Common myeloid progenitor, CD34-positive (primary cell): ENCODE measurements at regions not wholly inside any gene's neighbourhood (a gene's known extent, or its start where the extent isn't known, plus 50 kb on each side); places are given as distances from the start of the nearest gene placed in this dataset.

Source experiments
- CTCF ChIA-PET: fragments of 350-600 bp; sonication (Branson Sonifier 250); formaldehyde crosslinking; loops from one replicate; lab custom pipeline; 2021; ENCODE audit warnings: antibody characterized with exemption; lab: Charles Lee
- POLR2A ChIA-PET: fragments of 350-600 bp; sonication (Branson Sonifier 250); formaldehyde crosslinking; loops from one replicate; lab custom pipeline; 2021; ENCODE audit warnings: antibody characterized with exemption; lab: Charles Lee
- DNase-seq, 3 donors: peaks; one replicate each; pipeline versions ENCODE4 v3.0.0 to v3.0.0-alpha.2; 2013
- H3K27ac ChIP-seq, 2 experiments: 1 replicate in 1 of 2; 2 replicates in 1 of 2; pipeline ENCODE4 v1.7.0; 2013; ENCODE audit warnings: inconsistent platforms in 2 of 2, low read length in 2 of 2, mild to moderate bottlenecking in 2 of 2, low read depth in 1 of 2, moderate library complexity in 1 of 2; ENCODE audit not compliant: severe bottlenecking in 2 of 2, insufficient read depth in 1 of 2, poor library complexity in 1 of 2
- H3K27me3 ChIP-seq, 5 experiments: replicated peaks in 2 of 5; 1 replicate in 3 of 5; 2 replicates in 2 of 5; pipeline versions ENCODE4 v1.6.1 to v1.7.0; 2013; ENCODE audit warnings: low read length in 4 of 5, mild to moderate bottlenecking in 2 of 5, moderate library complexity in 2 of 5, inconsistent platforms in 1 of 5; ENCODE audit not compliant: insufficient read depth in 5 of 5, control insufficient read depth in 4 of 5
- H3K36me3 ChIP-seq, 4 experiments: 1 replicate in 2 of 4; 2 replicates in 2 of 4; pipeline versions ENCODE4 v1.6.1 to v1.7.0; 2013; ENCODE audit warnings: low read length in 3 of 4, control low read depth in 1 of 4, mild to moderate bottlenecking in 1 of 4; ENCODE audit not compliant: control insufficient read depth in 4 of 4, insufficient read depth in 4 of 4
- H3K4me1 ChIP-seq, 4 experiments: 1 replicate in 3 of 4; 2 replicates in 1 of 4; pipeline versions ENCODE4 v1.6.1 to v1.7.1; 2013; ENCODE audit warnings: low read length in 3 of 4, mild to moderate bottlenecking in 3 of 4, control low read depth in 1 of 4, inconsistent platforms in 1 of 4, moderate library complexity in 1 of 4; ENCODE audit not compliant: control insufficient read depth in 4 of 4, insufficient read depth in 4 of 4; ENCODE audit errors: control extremely low read depth in 1 of 4
- H3K4me3 ChIP-seq, 7 experiments: 1 replicate in 4 of 7; 2 replicates in 3 of 7; pipeline versions ENCODE4 v1.5.1 to v1.7.0; 2013; ENCODE audit warnings: mild to moderate bottlenecking in 7 of 7, low read length in 6 of 7, moderate library complexity in 6 of 7, inconsistent platforms in 2 of 7, low read depth in 2 of 7, control low read depth in 1 of 7; ENCODE audit not compliant: insufficient read depth in 4 of 7, control insufficient read depth in 1 of 7; ENCODE audit errors: extremely low read depth in 1 of 7
- H3K9me3 ChIP-seq, 5 experiments: 1 replicate in 4 of 5; 2 replicates in 1 of 5; pipeline versions ENCODE4 v1.6.1 to v1.7.1; 2013; ENCODE audit warnings: low read length in 4 of 5, mild to moderate bottlenecking in 2 of 5, inconsistent platforms in 1 of 5, low read depth in 1 of 5, moderate library complexity in 1 of 5; ENCODE audit not compliant: control insufficient read depth in 4 of 5, insufficient read depth in 2 of 5; ENCODE audit errors: control extremely low read depth in 1 of 5
- WGBS: methylation state at CpG from one replicate; pipeline ENCODE4 v1.1.5; 2013; ENCODE audit not compliant: insufficient coverage; 5-methylcytosine and 5-hydroxymethylcytosine counted together

DNA sequence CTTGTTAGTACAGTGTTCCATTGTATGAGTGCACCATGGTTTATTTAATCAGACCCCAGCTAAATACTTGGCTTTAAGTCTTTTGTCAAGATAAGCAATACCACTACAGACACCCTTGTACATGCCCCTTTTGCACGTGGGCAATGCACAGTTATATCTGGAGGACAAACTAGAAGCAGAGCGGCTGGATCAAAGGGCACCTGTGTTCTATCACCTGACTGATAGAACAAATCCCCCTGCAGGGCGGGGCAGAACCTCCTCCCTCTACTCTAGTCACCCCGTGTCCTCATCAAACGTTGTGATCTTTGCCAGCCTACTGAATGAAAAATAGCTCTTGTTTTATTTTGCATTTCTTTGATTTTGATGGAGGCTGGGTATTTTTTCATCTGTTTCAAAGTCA, 314.9 kb downstream of the TLE3 start:
- H3K4me1 ChIP-seq = peaks cover 0 to 20% (median 9%) of the 10 kb centered on the region in 4 experiments
- no peak overlapping the region for H3K4me3 ChIP-seq
- H3K27ac ChIP-seq = no peak overlapping the region
- CTCF ChIA-PET = interaction anchor here (1.4 kb wide), 1 partner anchor 31 kb away, joined by 3 read pairs; no protein-coding TSS in a partner anchor
- no peaks in the 10 kb centered on the region for H3K9me3 ChIP-seq
- 100% methylated on average over 2 of the region's 5 CpGs for WGBS
- H3K36me3 ChIP-seq = no peaks in the 10 kb centered on the region
- H3K27me3 ChIP-seq = no peaks in the 10 kb centered on the region
- DNase-seq = no peak
- POLR2A ChIA-PET = no interaction called here

DNA sequence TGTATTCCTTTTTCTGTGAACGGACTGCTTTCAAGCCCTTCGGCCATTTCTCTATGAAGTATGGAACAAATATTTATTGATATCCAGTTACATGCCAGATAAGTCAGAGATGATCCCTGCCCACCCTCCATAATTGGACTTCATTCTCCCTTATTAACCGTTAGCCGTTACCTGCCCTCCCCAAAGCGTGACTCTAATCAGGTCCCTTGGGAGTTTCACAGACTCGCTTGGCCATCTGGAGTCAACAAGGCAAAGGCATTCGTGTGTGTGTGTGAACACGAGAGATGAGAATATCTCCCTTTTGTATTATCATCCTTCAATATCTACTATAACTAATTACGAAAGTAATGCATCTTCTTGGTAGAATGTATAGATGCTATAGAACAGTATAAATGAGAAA, 314.5 kb downstream of the TLE3 start:
- Histone ChIP-seq H3K36me3 (no peaks in the 10 kb centered on the region), H3K4me3 (no peak overlapping the region), H3K9me3 (no peaks in the 10 kb centered on the region), H3K27ac (no peak overlapping the region), H3K27me3 (no peaks in the 10 kb centered on the region), H3K4me1 (peaks cover 0 to 20% (median 9%) of the 10 kb centered on the region in 4 experiments)
- DNase-seq = no peak
- POLR2A ChIA-PET = no interaction called here
- CTCF ChIA-PET = no interaction called here
- no CpG with 5 or more reads among the region's 9 CpGs for WGBS

DNA sequence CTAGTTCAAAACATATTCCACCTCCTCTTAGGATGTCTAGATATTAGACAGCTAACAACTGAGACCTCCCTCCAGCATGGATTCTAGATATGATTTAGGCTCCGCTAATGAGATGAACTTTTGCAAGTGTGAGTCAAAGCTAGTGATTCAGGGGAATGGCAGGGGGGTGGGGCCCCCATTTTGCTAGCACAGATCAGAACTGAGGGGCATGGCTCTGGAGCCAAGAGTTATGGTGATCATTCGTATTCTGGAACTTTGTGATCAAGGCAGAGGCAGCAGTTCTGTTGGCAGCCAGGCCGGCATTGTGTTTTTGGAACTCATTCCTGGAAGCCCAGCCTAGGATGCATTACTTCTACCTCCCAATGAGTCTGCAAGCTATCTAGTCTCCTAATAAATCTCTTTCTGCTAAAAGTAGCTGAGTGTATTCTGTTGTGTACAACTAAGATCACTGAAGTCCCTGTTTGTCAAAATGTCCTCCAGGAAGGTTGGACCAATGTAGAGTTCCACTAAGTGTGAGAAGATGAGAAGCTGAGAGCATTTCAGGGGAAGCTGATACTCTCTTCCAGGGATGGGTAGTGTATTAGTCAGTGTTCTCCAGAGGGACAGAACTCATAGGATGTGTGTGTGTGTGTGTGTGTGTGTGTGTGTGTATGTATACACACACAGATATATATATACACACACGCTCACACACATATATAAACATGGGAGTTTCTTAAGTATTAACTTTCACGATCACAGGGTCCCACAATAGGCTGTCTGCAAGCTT, 312.7 kb downstream of the TLE3 start:
- 87% methylated on average over 3 of the region's 5 CpGs for WGBS
- Histone ChIP-seq H3K4me3 (no peak overlapping the region), H3K9me3 (no peaks in the 10 kb centered on the region), H3K36me3 (no peaks in the 10 kb centered on the region), H3K4me1 (peaks cover 0 to 20% (median 9%) of the 10 kb centered on the region in 4 experiments), H3K27me3 (no peaks in the 10 kb centered on the region), H3K27ac (no peak overlapping the region)
- DNase-seq = no peak
- ChIA-PET POLR2A (interaction anchor here (0.7 kb wide), 1 partner anchor 71 kb away, joined by 3 read pairs; no protein-coding TSS in a partner anchor), CTCF (no interaction called here)

DNA sequence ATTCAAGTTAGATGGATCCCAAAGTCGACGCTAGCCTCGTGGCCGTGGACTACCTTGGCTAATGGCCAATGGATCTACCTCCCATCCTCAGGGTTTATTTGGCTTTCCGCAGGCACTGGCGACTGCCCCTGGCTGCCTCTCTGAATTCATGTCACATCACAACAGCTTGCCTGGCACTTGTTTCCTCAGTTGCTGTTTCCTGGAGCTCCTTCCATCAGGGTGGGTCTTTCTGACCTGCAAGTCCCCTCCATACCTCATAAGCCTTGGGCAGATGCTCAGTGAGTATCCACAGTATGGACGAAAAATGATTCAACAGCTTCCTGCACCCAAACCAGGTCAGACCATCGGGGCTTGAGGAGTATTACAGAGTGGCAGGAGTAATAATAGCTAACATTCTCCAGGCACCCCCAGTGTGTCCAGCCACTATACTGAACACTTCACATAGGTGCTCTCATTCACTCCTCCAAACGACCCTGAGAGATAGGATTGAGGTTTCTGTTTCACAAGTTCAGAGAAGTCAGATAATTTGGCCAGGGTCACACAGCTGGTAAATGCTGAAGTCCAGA, 311.5 kb downstream of the TLE3 start:
- POLR2A ChIA-PET = no interaction called here
- H3K27me3 ChIP-seq = no peaks in the 10 kb centered on the region
- H3K4me3 ChIP-seq = no peak overlapping the region
- H3K36me3 ChIP-seq = no peaks in the 10 kb centered on the region
- H3K9me3 ChIP-seq = peaks cover 0 to 2% (median under 1%) of the 10 kb centered on the region in 5 experiments
- 94% methylated on average over 8 of the region's 9 CpGs for WGBS
- DNase-seq = no peak
- H3K27ac ChIP-seq = no peak overlapping the region
- CTCF ChIA-PET = interaction anchor here (0.9 kb wide), 1 partner anchor 23 kb away, joined by 3 read pairs; no protein-coding TSS in a partner anchor
- peaks cover 0 to 10% (median 5%) of the 10 kb centered on the region in 4 experiments for H3K4me1 ChIP-seq

DNA sequence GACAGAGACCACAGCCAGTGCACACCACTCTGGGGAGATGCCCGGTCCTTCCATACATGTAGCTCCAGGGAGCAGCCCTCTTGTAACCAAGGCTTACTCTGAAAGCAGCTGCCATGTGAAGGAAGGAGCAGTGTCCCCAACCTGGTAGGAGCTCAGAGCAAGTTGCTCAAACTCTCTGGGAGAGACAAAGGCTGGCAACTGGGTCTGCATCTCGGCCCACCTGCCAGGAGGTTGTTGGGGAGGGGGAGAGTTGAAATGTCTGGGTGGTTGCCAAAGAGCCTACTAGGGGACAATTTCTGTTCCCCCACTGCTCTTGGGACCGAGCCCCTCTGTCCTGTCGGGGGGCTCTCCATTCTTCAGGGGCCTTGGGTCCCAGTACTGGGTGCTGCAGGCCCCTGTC, 309.9 kb downstream of the TLE3 start:
- DNase-seq = no peak
- Histone ChIP-seq H3K36me3 (no peaks in the 10 kb centered on the region), H3K27ac (no peak overlapping the region), H3K27me3 (no peaks in the 10 kb centered on the region), H3K4me1 (no peaks in the 10 kb centered on the region), H3K9me3 (peaks cover 0 to 7% (median 3%) of the 10 kb centered on the region in 5 experiments), H3K4me3 (no peak overlapping the region)
- POLR2A ChIA-PET = no interaction called here
- CTCF ChIA-PET = no interaction called here
- 98% methylated on average over 4 of the region's 4 CpGs for WGBS

DNA sequence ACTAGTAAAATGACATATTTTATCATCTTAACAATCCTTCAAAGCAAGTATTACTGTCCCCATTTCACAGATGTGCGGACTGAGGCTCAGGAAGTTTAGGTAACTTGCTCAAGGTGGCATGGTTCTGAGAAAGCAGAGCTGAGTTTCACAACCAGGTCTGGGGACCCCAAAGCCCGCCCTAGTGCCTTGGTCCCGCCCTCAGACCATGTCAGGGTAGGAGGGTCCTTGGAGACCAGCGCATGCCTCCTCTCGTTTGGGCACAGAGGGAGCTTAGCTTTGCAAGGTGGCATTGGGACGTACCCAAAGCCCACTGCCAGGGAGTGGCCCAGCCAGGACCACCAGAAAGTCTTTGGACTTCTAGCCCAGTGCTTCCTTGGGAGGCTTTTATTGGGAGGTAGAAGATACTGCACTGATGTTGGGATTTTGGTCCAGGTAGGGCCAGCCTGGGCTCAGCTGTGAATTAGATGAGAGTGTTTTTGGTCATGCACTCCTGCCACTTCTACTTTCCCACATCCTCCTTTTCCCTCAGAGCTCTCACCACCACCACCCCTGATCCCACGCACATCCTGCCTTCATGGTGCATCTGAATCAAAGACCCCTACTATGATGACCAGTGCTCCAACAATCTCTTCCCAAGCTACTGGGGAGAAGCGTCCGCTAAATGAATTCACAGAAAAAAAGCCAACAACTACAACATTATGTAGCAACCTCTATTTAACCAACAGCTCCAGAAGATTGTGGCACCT, 307.9 kb downstream of the TLE3 start:
- H3K27me3 ChIP-seq = no peaks in the 10 kb centered on the region
- no peak for DNase-seq
- CTCF ChIA-PET = no interaction called here
- H3K9me3 ChIP-seq = peaks cover 0 to 7% (median 3%) of the 10 kb centered on the region in 5 experiments
- H3K4me1 ChIP-seq = no peaks in the 10 kb centered on the region
- no peak overlapping the region for H3K4me3 ChIP-seq
- POLR2A ChIA-PET = no interaction called here
- no peaks in the 10 kb centered on the region for H3K36me3 ChIP-seq
- 98% methylated on average over 6 of the region's 9 CpGs for WGBS
- no peak overlapping the region for H3K27ac ChIP-seq

DNA sequence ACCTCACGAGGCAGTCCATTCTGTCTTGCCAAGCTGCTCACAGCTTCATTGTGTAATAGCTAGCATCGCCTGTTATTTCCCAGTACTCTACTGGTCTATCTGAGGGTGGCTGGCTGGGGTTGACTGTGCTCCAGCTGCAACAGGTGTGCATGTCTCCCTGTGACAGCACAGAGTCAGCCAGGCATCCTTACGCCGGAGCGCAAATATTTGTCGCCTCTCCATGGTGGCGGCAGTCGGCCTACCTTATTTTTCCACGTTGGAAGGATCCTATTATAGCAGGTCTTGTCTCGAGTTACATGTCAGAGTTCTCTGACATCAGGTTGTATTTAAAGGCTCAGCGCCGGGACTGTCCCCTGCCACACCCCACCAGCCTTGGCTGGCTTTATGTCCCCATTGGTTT, 307.1 kb downstream of the TLE3 start:
- 95% methylated on average over 12 of the region's 12 CpGs for WGBS
- DNase-seq = no peak
- CTCF ChIA-PET = no interaction called here

More for the DNA sequence above, 307.1 kb downstream of the TLE3 start:
- no peak overlapping the region for H3K4me3 ChIP-seq
- H3K27me3 ChIP-seq = no peaks in the 10 kb centered on the region
- H3K4me1 ChIP-seq = no peaks in the 10 kb centered on the region
- no peaks in the 10 kb centered on the region for H3K36me3 ChIP-seq
- H3K27ac ChIP-seq = no peak overlapping the region
- POLR2A ChIA-PET = no interaction called here
- peaks cover 0 to 7% (median 3%) of the 10 kb centered on the region in 5 experiments for H3K9me3 ChIP-seq
